NB4 (cell line): ENCODE measurements at regions not wholly inside any gene's neighbourhood (a gene's known extent, or its start where the extent isn't known, plus 50 kb on each side); places are given as distances from the start of the nearest gene placed in this dataset.

Experiments
- DNase-seq: peaks from one replicate; pipeline ENCODE4 v3.0.0; 2010; ENCODE audit warnings: low read depth
- H3K4me3 ChIP-seq: one replicate; pipeline ENCODE4 v1.5.1; 2011; ENCODE audit warnings: mild to moderate bottlenecking, low read depth, low read length, moderate library complexity
- MYC ChIP-seq: IDR thresholded peaks from 2 replicates; pipeline ENCODE4 v1.6.1; 2011; ENCODE audit warnings: low read depth, low read length
- POLR2A ChIP-seq: IDR thresholded peaks from 2 replicates; pipeline ENCODE4 v1.6.1; 2011; ENCODE audit warnings: mild to moderate bottlenecking; ENCODE audit not compliant: insufficient read length; ENCODE audit errors: extremely low read depth
- TF ChIP-seq, protein P1 (sequence below): IDR thresholded peaks from one replicate; pipeline ENCODE4 v1.5.1; 2012; ENCODE audit warnings: low read depth, low read length
- TF ChIP-seq, protein P2 (sequence below): IDR thresholded peaks from 2 replicates; pipeline ENCODE4 v1.6.1; 2011; ENCODE audit warnings: low read depth, low read length

DNA sequence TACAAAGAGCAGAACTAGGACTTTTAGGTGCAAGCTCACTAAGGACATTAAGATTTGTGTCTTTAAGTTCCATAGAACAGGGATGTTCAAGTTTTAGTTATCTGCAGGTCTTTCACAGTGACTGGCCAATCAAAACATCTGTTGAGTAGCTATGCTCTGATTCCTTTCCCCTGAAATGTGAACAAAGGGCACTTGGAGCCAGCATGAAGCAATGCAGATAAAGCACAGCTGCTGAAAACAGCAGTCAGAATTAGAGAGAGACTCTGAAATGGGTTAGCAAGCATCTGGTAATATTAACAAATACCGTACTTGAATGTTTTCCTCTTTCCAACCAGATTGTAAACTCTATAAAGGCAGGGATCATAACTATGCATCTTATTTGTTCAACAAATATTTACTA is 276.9 kb downstream of the RAB28 start:
- TF ChIP-seq, protein P1, sequence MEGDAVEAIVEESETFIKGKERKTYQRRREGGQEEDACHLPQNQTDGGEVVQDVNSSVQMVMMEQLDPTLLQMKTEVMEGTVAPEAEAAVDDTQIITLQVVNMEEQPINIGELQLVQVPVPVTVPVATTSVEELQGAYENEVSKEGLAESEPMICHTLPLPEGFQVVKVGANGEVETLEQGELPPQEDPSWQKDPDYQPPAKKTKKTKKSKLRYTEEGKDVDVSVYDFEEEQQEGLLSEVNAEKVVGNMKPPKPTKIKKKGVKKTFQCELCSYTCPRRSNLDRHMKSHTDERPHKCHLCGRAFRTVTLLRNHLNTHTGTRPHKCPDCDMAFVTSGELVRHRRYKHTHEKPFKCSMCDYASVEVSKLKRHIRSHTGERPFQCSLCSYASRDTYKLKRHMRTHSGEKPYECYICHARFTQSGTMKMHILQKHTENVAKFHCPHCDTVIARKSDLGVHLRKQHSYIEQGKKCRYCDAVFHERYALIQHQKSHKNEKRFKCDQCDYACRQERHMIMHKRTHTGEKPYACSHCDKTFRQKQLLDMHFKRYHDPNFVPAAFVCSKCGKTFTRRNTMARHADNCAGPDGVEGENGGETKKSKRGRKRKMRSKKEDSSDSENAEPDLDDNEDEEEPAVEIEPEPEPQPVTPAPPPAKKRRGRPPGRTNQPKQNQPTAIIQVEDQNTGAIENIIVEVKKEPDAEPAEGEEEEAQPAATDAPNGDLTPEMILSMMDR = no peak
- TF ChIP-seq, protein P2, sequence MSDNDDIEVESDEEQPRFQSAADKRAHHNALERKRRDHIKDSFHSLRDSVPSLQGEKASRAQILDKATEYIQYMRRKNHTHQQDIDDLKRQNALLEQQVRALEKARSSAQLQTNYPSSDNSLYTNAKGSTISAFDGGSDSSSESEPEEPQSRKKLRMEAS = no peak
- TF ChIP-seq MYC (no peak), POLR2A (no peak)
- H3K4me3 ChIP-seq = no peak overlapping the region
- DNase-seq = no peak

DNA sequence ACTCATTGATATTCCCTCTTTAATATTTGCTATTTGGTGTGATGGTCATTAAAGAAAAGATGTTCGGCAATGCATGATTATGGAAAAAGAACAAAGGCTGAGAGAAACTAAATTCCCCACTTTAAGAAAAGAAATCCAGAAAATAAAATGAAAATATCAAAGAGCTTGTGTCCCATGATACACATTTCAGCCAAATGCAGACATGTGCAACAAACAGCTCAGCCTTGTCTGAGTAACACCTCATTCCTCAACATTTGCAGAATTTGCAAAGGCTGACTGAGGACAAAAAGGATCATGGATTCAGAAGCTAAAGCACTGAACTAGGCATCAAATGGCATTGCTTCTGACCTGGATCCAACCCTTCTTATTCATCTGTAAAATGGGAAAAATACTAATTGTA is 281.0 kb downstream of the RAB28 start:
- H3K4me3 ChIP-seq = no peak overlapping the region
- no peak for DNase-seq
- TF ChIP-seq POLR2A = no peak
- TF ChIP-seq, protein P2 = no peak
- no peak for TF ChIP-seq MYC
- TF ChIP-seq, protein P1 = no peak

DNA sequence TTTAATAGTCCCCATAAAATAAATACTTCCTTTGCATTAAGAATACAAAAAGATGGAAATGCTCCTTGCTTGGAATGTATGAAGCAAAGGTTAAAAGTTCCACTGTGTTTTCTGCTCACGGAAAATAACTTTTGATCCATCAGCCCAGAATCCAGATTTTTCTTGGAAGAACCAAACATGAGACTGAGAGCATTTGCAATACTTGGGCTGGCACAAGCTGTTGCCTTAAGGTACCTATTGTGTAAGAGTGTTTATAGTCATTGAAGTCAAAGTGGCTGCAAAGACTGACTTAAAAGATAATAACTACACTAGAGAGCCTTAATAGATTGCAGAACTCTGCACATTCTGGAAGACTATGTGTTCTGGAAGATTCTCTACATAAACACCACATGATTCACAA is 281.4 kb downstream of the RAB28 start:
- TF ChIP-seq, protein P2 = no peak
- TF ChIP-seq MYC (no peak), POLR2A (no peak)
- TF ChIP-seq, protein P1 = no peak
- H3K4me3 ChIP-seq = no peak overlapping the region
- DNase-seq = no peak

DNA sequence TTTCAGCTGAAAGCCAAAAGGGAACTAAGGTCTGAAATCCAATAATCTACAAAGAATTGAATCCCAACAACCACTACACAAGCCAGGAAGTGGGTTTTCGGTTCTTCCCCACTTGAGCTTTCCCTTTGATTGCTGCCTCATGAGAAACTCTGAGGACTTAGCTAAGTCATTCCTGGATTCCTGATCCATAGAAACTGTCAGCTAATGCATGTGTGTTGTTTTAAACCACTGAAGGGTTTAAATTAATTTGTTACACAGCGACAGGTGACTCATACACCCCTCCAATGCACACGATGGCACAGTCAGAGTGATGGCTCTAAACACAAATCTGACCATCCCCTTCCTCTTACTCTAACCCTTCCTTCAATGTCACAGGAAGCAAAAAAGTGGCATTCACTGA is 282.9 kb downstream of the RAB28 start:
- no peak for DNase-seq
- no peak for TF ChIP-seq POLR2A
- TF ChIP-seq, protein P2 = no peak
- no peak for TF ChIP-seq MYC
- H3K4me3 ChIP-seq = no peak overlapping the region

DNA sequence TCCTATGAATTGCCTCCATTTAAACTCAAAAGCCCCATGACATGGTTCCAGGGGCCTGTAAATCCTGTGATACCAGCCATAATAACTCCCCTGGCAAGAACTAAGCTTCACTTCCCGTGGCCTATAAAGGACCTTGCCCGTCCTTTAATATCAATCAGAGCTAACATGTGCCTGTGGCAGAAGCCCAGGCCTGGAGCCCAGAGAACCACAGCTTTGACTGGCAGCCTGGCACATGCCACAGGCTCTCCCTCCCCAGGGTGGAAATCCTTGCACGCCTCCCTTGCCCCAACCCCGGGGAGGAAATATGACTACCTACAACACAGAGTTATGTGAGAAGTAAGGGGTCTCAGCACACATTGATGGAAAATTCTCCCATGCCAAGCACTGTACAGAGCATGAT is 287.4 kb downstream of the RAB28 start:
- H3K4me3 ChIP-seq = no peak overlapping the region
- no peak for DNase-seq
- TF ChIP-seq, protein P2 = no peak
- TF ChIP-seq, protein P1 = no peak
- no peak for TF ChIP-seq MYC

DNA sequence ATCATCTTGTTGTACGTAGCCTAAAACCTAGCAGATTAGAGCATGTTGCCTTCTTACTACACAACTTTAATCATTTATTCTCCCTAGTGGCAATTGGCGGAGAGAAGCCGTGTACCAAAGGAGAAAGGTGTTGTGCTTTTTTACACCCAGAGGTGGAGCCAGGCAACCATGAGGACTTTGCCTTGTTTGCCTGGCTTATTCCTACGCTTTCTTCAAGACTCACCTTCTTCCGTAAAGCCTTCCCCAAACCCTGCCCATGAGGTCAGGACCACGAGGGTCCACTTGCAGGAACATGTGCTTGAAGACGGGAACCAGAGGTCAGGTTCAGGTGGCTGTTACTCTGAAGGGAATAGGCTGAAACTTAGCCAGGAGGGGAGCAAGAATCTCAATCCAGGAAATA is 290.5 kb downstream of the RAB28 start:
- TF ChIP-seq MYC (no peak), POLR2A (no peak)
- TF ChIP-seq, protein P2 = no peak
- TF ChIP-seq, protein P1 = no peak
- H3K4me3 ChIP-seq = no peak overlapping the region
- DNase-seq = no peak
